ENCODE measurements at regions not wholly inside any gene's neighbourhood (a gene's known extent, or its start where the extent isn't known, plus 50 kb on each side); places are given as distances from the start of the nearest gene placed in this dataset.

GRCh38 chr12:131332224-131332623 is 378.5 kb downstream of the ADGRD1 start:
- TF ChIP-seq POLR2A (IDR thresholded peaks at IDR 0.05) (no peak), CTCF (IDR thresholded peaks at IDR 0.05) (no peak)

Measured in adrenal gland (tissue), 5 donors.